Transverse colon (tissue), 4 donors: ENCODE measurements at regions not wholly inside any gene's neighbourhood (a gene's known extent, or its start where the extent isn't known, plus 50 kb on each side); places are given as distances from the start of the nearest gene placed in this dataset.
A peak's percentile ranks its signal among the peaks of the same experiment; 100 is the strongest.

Experiments used
- DNase-seq: peaks from one replicate; pipeline ENCODE4 v3.0.0-alpha.2; 2019
- H3K27ac ChIP-seq, 4 donors: fragments of 200-600 bp; sonication (generic); 2 replicates each; pipeline ENCODE4 v1.5.1; 2016 to 2018; ENCODE audit warnings: inconsistent platforms in 4 of 4
- H3K27me3 ChIP-seq: fragments of 200-600 bp; sonication (generic); 2 replicates; pipeline ENCODE4 v1.5.1; 2017; ENCODE audit warnings: inconsistent platforms
- H3K36me3 ChIP-seq, 4 donors: fragments of 200-600 bp; sonication (generic); 2 replicates each; pipeline ENCODE4 v1.5.1; 2017 to 2019; ENCODE audit warnings: inconsistent platforms in 4 of 4
- H3K4me1 ChIP-seq, 4 donors: fragments of 200-600 bp; sonication (generic); 2 replicates each; pipeline ENCODE4 v1.5.1; 2017 to 2020; ENCODE audit warnings: inconsistent platforms in 4 of 4
- H3K4me3 ChIP-seq, 4 donors: fragments of 200-600 bp; sonication (generic); 1 replicate in 1 of 4; 2 replicates in 3 of 4; pipeline versions ENCODE4 v1.5.1 to v1.6.1; 2017 to 2019; ENCODE audit warnings: inconsistent platforms in 4 of 4
- H3K9me3 ChIP-seq, 2 donors: fragments of 200-600 bp; sonication (generic); 2 replicates each; pipeline ENCODE4 v1.5.1; 2017 to 2019; ENCODE audit warnings: inconsistent platforms in 2 of 2
- EP300 ChIP-seq: sonication (generic); formaldehyde crosslinking; IDR thresholded peaks from one replicate; pipeline ENCODE4 v1.6.1; 2017; ENCODE audit warnings: antibody characterized with exemption, low read depth
- POLR2A ChIP-seq: fragments of 450-650 bp; IDR thresholded peaks from one replicate; pipeline ENCODE4 v1.6.1; 2016; ENCODE audit warnings: antibody characterized with exemption, mild to moderate bottlenecking, moderate library complexity
- POLR2AphosphoS5 ChIP-seq, 3 donors: sonication (generic); formaldehyde crosslinking; IDR thresholded peaks; one replicate each; pipeline ENCODE4 v1.6.1; 2016; ENCODE audit warnings: antibody characterized with exemption in 3 of 3
- WGBS, 2 donors: methylation state at CpG; one replicate each; pipeline ENCODE4 v1.1.5; 2018; ENCODE audit warnings: low coverage in 1 of 2; 5-methylcytosine and 5-hydroxymethylcytosine counted together
- in situ Hi-C, 4 donors: fragments of 200-750 bp; cut with MboI; loops; one replicate each; pipeline versions ENCODE4 v1.15.0 to v1.15.1; 2017; ENCODE audit warnings: low sequenced_read_pairs in 3 of 4, low pct_ligation_motif_present in 1 of 4, low pct_unique_long_range_greater_than_20kb in 1 of 4
- intact Hi-C: fragments of 100-400 bp; cut with DNase I; formaldehyde crosslinking; loops from one replicate; pipeline ENCODE4 v1.15.1; 2023; ENCODE audit warnings: low total_unique reads
- TF ChIP-seq, protein P1 (sequence below), 5 experiments: fragments of 200-600 bp in 3 of 5; fragments of 450-650 bp in 2 of 5; sonication (generic) in 3 of 5; IDR thresholded peaks; 1 replicate in 2 of 5; 2 replicates in 3 of 5; pipeline ENCODE4 v1.5.1; 2016 to 2017; ENCODE audit warnings: antibody characterized with exemption in 5 of 5, inconsistent platforms in 3 of 5, mild to moderate bottlenecking in 2 of 5, moderate library complexity in 1 of 5

DNA sequence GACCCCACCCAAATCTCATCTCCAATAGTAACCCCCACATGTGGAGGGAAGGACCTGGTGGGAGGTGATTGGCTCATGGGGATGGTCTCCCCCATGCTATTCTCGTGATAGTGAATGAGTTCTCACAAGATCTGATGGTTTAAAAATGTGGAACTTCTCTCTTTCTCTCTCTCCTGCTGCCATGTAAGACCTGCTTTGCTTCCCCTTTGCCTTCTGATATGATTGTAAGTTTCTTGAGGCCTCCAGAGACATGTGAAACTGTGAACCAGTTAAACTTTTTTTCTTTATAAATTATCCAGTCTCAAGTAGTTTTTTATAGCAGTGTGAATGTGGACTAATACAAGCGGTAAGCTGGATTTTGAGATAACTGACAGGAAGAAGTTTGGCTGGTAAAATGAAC, 60.3 kb upstream of the MBNL1 start:
- Histone ChIP-seq H3K27me3 (no peaks in the 10 kb centered on the region), H3K4me1 (peaks cover 0 to 52% (median 37%) of the 10 kb centered on the region in 4 donors), H3K27ac (no peak overlapping the region), H3K36me3 (no peaks in the 10 kb centered on the region), H3K9me3 (no peaks in the 10 kb centered on the region), H3K4me3 (no peak overlapping the region)
- WGBS, 2 donors: 85 to 92% methylated on average over 2 of the region's 2 CpGs
- intact Hi-C loops (loop anchor here (10.0 kb wide), 1 partner anchor 56 kb away; the partner anchor contains the start of gene MBNL1), in situ Hi-C loops (loop anchor here in 1 of 4 donors (10.0 kb wide), 1 partner anchor 56 kb away; the partner anchor contains the start of gene MBNL1)
- TF ChIP-seq EP300: no peak
- TF ChIP-seq POLR2A: no peak
- no peak for TF ChIP-seq POLR2AphosphoS5 (IDR thresholded peaks at IDR 0.05)
- TF ChIP-seq, protein P1, sequence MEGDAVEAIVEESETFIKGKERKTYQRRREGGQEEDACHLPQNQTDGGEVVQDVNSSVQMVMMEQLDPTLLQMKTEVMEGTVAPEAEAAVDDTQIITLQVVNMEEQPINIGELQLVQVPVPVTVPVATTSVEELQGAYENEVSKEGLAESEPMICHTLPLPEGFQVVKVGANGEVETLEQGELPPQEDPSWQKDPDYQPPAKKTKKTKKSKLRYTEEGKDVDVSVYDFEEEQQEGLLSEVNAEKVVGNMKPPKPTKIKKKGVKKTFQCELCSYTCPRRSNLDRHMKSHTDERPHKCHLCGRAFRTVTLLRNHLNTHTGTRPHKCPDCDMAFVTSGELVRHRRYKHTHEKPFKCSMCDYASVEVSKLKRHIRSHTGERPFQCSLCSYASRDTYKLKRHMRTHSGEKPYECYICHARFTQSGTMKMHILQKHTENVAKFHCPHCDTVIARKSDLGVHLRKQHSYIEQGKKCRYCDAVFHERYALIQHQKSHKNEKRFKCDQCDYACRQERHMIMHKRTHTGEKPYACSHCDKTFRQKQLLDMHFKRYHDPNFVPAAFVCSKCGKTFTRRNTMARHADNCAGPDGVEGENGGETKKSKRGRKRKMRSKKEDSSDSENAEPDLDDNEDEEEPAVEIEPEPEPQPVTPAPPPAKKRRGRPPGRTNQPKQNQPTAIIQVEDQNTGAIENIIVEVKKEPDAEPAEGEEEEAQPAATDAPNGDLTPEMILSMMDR (IDR thresholded peaks at IDR 0.05): no peak
- DNase-seq: no peak

DNA sequence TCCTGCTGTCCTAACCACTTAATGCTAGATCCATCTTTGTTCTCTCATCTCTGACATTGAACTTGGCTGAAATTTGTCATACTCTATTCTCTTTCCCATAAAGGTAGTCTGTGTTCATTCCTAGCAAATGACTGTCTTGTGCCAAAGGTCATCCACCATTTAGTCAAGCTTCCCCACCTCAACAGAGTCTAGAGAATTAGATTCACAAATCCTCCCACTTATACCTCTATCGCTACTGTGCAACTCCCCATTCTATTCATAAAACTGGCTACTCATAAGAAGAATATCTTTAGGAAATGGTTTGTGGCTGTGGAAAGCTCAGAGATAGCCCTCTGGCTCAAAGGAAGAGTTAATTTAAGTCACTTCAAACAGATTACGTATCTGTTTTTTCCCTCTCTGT, 59.7 kb upstream of the MBNL1 start:
- Histone ChIP-seq H3K27ac (no peak overlapping the region), H3K36me3 (no peaks in the 10 kb centered on the region), H3K4me1 (peaks cover 0 to 47% (median 36%) of the 10 kb centered on the region in 4 donors), H3K9me3 (no peaks in the 10 kb centered on the region), H3K4me3 (no peak overlapping the region), H3K27me3 (no peaks in the 10 kb centered on the region)
- no peak for TF ChIP-seq EP300
- TF ChIP-seq, protein P1 (IDR thresholded peaks at IDR 0.05): no peak
- no peak for DNase-seq
- intact Hi-C loops: loop anchor here (10.0 kb wide), 1 partner anchor 56 kb away; the partner anchor contains the start of gene MBNL1
- WGBS, 2 donors: 88 to 92% methylated on average over 2 of the region's 2 CpGs
- in situ Hi-C loops: loop anchor here in 1 of 4 donors (10.0 kb wide), 1 partner anchor 56 kb away; the partner anchor contains the start of gene MBNL1

DNA sequence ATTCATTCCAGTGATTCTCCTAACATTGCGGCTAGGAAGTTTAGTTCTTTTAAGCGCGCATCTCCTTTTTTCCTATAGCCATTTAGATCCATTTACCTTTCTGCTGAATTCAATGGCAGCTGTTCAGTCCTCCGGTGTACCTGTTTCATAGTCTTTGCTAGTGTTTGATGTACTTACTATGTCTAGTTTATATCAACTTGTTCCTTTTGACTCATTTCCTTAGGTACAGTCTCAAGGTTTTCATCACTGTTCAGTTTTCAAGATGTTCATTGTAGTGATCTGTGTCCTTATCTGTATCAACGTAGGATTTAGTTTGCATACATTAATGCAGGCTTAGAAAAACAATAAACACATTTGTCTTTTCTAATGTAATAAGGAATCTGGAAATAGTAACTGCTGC, 59.0 kb upstream of the MBNL1 start:
- TF ChIP-seq POLR2A (no peak), POLR2AphosphoS5 (IDR thresholded peaks at IDR 0.05) (no peak), EP300 (no peak)
- TF ChIP-seq, protein P1 (IDR thresholded peaks at IDR 0.05): no peak
- Histone ChIP-seq H3K9me3 (no peaks in the 10 kb centered on the region), H3K4me3 (no peak overlapping the region), H3K27me3 (no peaks in the 10 kb centered on the region), H3K36me3 (no peaks in the 10 kb centered on the region), H3K4me1 (peaks cover 0 to 42% (median 31%) of the 10 kb centered on the region in 4 donors), H3K27ac (no peak overlapping the region)
- intact Hi-C loops: loop anchor here (10.0 kb wide), 1 partner anchor 55 kb away; the partner anchor contains the start of gene MBNL1
- WGBS, 2 donors: 72 to 91% methylated on average over 5 of the region's 5 CpGs
- no peak for DNase-seq
- in situ Hi-C loops: loop anchor here in 1 of 4 donors (10.0 kb wide), 1 partner anchor 55 kb away; the partner anchor contains the start of gene MBNL1

DNA sequence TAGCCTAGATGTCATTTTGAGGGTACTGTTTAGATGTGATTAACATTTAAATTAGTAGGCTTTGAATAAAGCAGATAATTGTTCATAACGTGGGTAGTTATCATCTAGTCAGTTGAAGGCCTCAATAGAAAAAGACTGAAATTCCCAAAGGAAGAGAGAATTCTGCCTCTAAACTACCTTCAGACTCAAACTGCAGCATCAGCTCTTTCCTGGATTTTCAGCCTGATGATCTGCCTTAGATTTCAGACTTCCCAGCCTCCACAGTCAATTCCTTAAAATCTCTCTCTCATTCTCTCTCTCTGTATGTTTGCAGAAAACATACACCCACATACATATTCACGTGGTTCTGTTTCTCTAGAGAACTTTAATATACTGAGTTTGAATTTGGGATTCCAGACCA, 58.0 kb upstream of the MBNL1 start:
- Histone ChIP-seq H3K9me3 (no peaks in the 10 kb centered on the region), H3K27ac (peak overlapping the region in 2 of 4 donors; percentile 14 to 23), H3K4me3 (no peak overlapping the region), H3K27me3 (no peaks in the 10 kb centered on the region), H3K4me1 (peaks cover 0 to 41% (median 30%) of the 10 kb centered on the region in 4 donors), H3K36me3 (no peaks in the 10 kb centered on the region)
- TF ChIP-seq, protein P1 (IDR thresholded peaks at IDR 0.05): no peak
- no peak for TF ChIP-seq POLR2AphosphoS5 (IDR thresholded peaks at IDR 0.05)
- no peak for TF ChIP-seq EP300
- no peak for TF ChIP-seq POLR2A
- no peak for DNase-seq
- in situ Hi-C loops (no loop called here), intact Hi-C loops (no loop called here)
- 81 to 83% methylated on average over 2 of the region's 2 CpGs for WGBS, 2 donors
